NCI-H2196 (cell line): ENCODE measurements at regions not wholly inside any gene's neighbourhood (a gene's known extent, or its start where the extent isn't known, plus 50 kb on each side); places are given as distances from the start of the nearest gene placed in this dataset.

Experiments used
- DNase-seq: peaks from one replicate; lab custom pipeline; 2025; ENCODE audit not compliant: unreplicated experiment; lab: John Stamatoyannopoulos, UW

GRCh38 chr10:131444286-131444685, 132.8 kb upstream of the TCERG1L start:
- no peak for DNase-seq

GRCh38 chr10:131444862-131445461, 133.4 kb upstream of the TCERG1L start:
- DNase-seq = no peak

- no peak for DNase-seq
Observed at GRCh38 chr10:131445623-131446022, 134.1 kb upstream of the TCERG1L start.

GRCh38 chr10:131446171-131446570, 134.7 kb upstream of the TCERG1L start:
- no peak for DNase-seq

GRCh38 chr10:131448171-131448570, 136.7 kb upstream of the TCERG1L start:
- DNase-seq = no peak

GRCh38 chr10:131448883-131449282, 137.4 kb upstream of the TCERG1L start:
- DNase-seq = no peak

- DNase-seq = no peak
Observed at GRCh38 chr10:131450216-131450765, 138.8 kb upstream of the TCERG1L start.

GRCh38 chr10:131451407-131452015, 140.0 kb upstream of the TCERG1L start:
- DNase-seq = no peak

- no peak for DNase-seq
Observed at GRCh38 chr10:131452926-131453720, 141.6 kb upstream of the TCERG1L start.

GRCh38 chr10:131453721-131454634, 142.5 kb upstream of the TCERG1L start:
- no peak for DNase-seq

- DNase-seq = no peak
Observed at GRCh38 chr10:131456411-131456810, 144.9 kb upstream of the TCERG1L start.

GRCh38 chr10:131461093-131461492, 149.6 kb upstream of the TCERG1L start:
- DNase-seq = no peak

- DNase-seq = no peak
Observed at GRCh38 chr10:131464789-131465188, 153.3 kb upstream of the TCERG1L start.

GRCh38 chr10:131469551-131469950, 158.0 kb upstream of the TCERG1L start:
- no peak for DNase-seq

- no peak for DNase-seq
Observed at GRCh38 chr10:131473645-131474044, 162.1 kb upstream of the TCERG1L start.

- DNase-seq = no peak
Observed at GRCh38 chr10:131474416-131474815, 162.9 kb upstream of the TCERG1L start.

- no peak for DNase-seq
Observed at GRCh38 chr10:131475043-131475442, 163.5 kb upstream of the TCERG1L start.

- DNase-seq = no peak
Observed at GRCh38 chr10:131475803-131476202, 164.3 kb upstream of the TCERG1L start.

- DNase-seq = no peak
Observed at GRCh38 chr10:131477457-131478121, 166.1 kb upstream of the TCERG1L start.

- DNase-seq = no peak
Observed at GRCh38 chr10:131478377-131478989, 167.0 kb upstream of the TCERG1L start.
